ENCODE measurements at regions not wholly inside any gene's neighbourhood (a gene's known extent, or its start where the extent isn't known, plus 50 kb on each side); places are given as distances from the start of the nearest gene placed in this dataset.

DNA sequence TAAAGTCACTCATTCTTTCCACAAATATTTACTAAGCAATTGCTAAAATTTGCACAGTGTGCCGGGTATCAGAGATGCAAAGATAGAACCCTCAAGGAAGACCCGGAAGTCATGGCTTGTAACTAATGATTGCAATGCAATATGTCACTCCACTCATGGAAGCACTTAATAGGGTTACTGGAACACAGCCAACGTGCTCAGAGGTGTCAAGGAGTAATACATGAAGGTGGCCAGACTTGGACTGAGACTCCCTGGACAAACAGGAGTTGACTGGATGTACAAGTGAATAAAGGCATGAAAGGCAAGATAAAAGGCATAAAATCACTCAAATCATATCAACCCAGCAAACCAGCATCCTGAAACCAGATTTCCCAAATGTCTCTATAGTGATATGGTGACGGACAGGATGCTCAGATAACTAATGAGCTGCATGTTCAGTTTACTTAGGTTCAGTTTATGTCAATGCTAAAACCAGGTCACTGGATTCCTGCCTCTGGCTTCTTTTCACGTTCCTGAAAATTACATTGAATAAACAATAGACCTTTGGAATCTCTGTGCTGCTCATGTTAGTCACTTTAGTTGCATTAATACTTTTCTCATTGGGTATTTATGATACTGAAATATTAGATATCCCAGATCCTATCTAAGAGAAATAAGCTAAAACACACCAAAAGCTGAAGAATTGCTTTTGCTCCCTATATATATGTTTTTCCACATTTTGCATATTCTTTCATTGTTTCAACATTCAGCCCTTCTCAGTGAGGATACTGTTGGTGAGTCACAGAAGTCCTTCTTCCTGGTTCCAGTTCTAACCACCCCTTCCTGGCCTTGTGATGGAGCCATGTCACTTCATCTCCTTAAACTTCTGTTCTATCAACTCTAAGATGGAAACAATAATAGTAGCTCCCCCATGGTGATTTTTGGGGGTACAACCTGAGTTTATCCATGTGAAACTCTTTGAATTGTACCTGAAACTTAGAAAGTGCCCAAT lies 688.9 kb upstream of the ID2 start:
- Histone ChIP-seq H3K27me3 (ENCODE audit: insufficient read depth, low read length) (no peaks in the 10 kb centered on the region), H3K9me3 (ENCODE audit: insufficient read depth, low read depth, low read length) (no peaks in the 10 kb centered on the region), H3K9ac (ENCODE audit: low read depth, low read length) (no peak overlapping the region), H3K36me3 (ENCODE audit: insufficient read depth, low read depth, low read length) (no peaks in the 10 kb centered on the region), H3K27ac (ENCODE audit: low read length) (no peak overlapping the region), H3K4me1 (ENCODE audit: insufficient read depth, low read length) (no peaks in the 10 kb centered on the region), H3K4me3 (ENCODE audit: low read length) (no peak overlapping the region)

DNA sequence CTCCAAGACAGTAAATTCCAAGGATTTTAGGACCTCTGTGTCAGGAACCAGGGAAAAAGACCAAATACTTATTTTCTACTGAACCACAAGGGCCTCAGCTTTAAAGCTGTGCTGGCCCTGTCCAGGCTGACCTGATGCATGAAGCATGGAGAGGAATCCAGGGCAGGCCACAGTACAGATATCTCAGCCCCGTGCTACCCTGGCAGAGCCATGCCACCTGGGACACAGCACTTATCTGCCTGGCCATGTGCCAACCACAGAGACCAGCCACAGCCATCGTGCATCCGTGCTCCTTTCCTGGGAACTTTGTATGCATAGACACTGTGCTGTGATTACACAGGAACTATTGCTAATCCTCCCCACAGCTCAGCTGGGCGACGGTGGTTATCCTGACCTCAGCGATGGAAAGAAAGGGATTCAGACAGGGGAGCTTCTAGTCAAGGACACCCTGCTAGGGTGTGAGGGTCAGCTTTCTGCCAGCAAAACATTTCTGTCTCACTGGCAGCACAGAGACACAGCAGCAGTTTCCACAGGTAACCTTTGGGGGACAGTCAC lies 687.4 kb upstream of the ID2 start:
- Histone ChIP-seq H3K4me1 (ENCODE audit: insufficient read depth, low read length) (no peaks in the 10 kb centered on the region), H3K4me3 (ENCODE audit: low read length) (no peak overlapping the region), H3K36me3 (ENCODE audit: insufficient read depth, low read depth, low read length) (no peaks in the 10 kb centered on the region), H3K9me3 (ENCODE audit: insufficient read depth, low read depth, low read length) (no peaks in the 10 kb centered on the region), H3K27me3 (ENCODE audit: insufficient read depth, low read length) (no peaks in the 10 kb centered on the region), H3K9ac (ENCODE audit: low read depth, low read length) (no peak overlapping the region), H3K27ac (ENCODE audit: low read length) (no peak overlapping the region)

DNA sequence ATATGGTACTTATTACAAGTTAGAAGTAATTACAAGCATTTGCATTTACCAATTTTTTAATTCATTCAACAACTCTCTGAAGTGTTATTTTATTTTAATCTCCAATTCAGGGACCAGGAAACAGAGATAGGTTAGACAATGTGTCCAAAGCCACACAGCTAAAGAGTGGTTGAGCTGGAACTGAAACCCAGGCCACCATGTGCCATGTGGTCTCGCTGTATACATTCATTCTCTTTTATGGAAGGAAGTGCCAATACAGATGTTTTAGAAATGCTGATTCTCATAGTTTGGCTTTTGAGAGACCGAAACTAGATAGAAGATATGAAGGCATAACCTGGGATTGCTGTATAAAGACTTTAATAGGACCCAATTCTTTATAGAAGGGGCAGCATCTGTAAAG lies 684.6 kb upstream of the ID2 start:
- Histone ChIP-seq H3K4me3 (ENCODE audit: low read length) (no peak overlapping the region), H3K9me3 (ENCODE audit: insufficient read depth, low read depth, low read length) (no peaks in the 10 kb centered on the region), H3K27me3 (ENCODE audit: insufficient read depth, low read length) (no peaks in the 10 kb centered on the region), H3K4me1 (ENCODE audit: insufficient read depth, low read length) (no peaks in the 10 kb centered on the region), H3K9ac (ENCODE audit: low read depth, low read length) (no peak overlapping the region), H3K27ac (ENCODE audit: low read length) (no peak overlapping the region), H3K36me3 (ENCODE audit: insufficient read depth, low read depth, low read length) (no peaks in the 10 kb centered on the region)

DNA sequence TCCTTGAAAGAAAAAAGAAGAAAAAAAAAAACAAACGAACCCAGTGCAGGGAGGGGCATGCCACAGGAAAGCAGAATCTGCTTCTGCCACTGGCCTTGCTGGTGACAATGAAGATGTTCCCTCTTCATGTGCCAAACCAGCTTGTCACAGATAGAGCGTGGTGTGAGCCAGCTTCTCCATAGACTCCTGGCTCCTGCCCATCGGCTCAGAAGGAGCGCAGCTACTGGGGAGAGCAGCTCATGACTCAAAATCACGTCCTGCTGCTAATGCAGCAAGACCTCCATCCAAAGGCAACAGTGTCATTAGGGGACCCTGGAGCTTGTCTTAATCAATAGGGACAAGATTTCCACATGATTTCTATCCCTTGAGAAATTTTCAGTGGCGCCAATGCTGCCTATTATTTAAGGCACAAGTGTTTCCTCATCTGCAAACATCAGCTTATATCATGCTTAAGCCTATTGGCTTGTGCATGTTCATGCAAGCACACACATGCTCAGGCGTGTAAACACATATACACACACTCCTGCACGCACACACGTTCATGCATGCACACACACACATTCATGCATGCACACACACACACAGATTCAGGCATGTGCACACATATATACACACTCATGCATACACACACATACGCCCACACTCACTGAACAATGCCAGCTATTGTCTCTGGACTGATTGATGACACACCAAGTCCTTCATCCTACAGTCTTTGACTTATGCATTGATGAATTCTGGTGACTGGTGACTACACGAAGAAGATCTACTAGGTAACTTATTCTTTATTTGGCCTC lies 682.0 kb upstream of the ID2 start:
- Histone ChIP-seq H3K4me3 (ENCODE audit: low read length) (no peak overlapping the region), H3K9me3 (ENCODE audit: insufficient read depth, low read depth, low read length) (no peaks in the 10 kb centered on the region), H3K9ac (ENCODE audit: low read depth, low read length) (no peak overlapping the region), H3K27me3 (ENCODE audit: insufficient read depth, low read length) (no peaks in the 10 kb centered on the region), H3K4me1 (ENCODE audit: insufficient read depth, low read length) (no peaks in the 10 kb centered on the region), H3K36me3 (ENCODE audit: insufficient read depth, low read depth, low read length) (no peaks in the 10 kb centered on the region), H3K27ac (ENCODE audit: low read length) (no peak overlapping the region)

DNA sequence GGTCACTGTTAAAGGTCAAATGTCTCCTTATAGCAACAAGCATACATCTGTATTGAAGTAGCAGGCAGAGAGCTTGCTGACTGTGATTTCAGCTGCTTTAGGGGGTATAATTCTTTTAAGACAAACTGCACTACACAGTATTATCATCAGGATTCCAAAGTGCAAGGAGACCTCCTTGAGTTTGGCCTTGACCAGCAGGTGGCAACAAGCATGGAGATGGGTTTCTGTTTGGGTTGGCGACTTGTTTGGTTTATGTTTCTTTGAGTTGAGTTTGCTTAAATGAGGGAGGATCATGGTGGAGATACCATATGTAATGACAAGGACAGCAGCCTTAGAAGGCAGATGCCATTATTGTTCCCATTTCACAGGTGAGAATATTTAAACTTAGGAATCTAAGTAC lies 681.0 kb upstream of the ID2 start:
- Histone ChIP-seq H3K4me1 (ENCODE audit: insufficient read depth, low read length) (no peaks in the 10 kb centered on the region), H3K9ac (ENCODE audit: low read depth, low read length) (no peak overlapping the region), H3K9me3 (ENCODE audit: insufficient read depth, low read depth, low read length) (no peaks in the 10 kb centered on the region), H3K27ac (ENCODE audit: low read length) (no peak overlapping the region), H3K36me3 (ENCODE audit: insufficient read depth, low read depth, low read length) (no peaks in the 10 kb centered on the region), H3K4me3 (ENCODE audit: low read length) (no peak overlapping the region), H3K27me3 (ENCODE audit: insufficient read depth, low read length) (no peaks in the 10 kb centered on the region)

DNA sequence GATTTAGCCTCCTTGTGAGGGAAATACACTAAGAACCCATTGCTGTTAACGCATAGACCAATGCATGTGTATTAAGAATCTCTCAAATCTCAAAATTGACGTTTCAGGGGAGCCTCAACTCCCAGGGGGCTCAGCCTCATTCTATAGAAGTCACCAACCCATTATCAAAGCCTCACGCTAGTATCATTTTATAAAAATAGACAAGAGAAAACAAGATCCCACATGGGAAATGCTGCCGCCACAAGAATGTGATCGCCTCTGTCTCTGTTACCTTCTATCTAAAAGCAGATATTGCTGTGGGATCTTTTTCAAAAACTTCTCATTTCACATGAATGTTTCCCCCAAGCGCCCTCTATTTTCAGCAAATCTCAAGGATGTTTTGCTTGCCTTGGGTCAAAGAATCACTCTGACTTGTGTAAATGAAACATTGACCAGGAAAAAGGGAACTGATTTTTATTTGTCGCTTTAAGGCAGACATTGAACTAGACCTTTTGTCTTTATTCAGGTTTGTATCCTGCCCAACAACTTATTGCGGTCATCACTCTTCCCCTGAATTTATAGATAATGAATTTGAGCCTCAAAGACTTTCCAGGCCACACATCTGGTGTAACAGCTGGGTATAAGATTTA lies 679.0 kb upstream of the ID2 start:
- Histone ChIP-seq H3K4me1 (ENCODE audit: insufficient read depth, low read length) (no peaks in the 10 kb centered on the region), H3K27ac (ENCODE audit: low read length) (no peak overlapping the region), H3K27me3 (ENCODE audit: insufficient read depth, low read length) (no peaks in the 10 kb centered on the region), H3K36me3 (ENCODE audit: insufficient read depth, low read depth, low read length) (no peaks in the 10 kb centered on the region), H3K9me3 (ENCODE audit: insufficient read depth, low read depth, low read length) (no peaks in the 10 kb centered on the region), H3K9ac (ENCODE audit: low read depth, low read length) (no peak overlapping the region), H3K4me3 (ENCODE audit: low read length) (no peak overlapping the region)

DNA sequence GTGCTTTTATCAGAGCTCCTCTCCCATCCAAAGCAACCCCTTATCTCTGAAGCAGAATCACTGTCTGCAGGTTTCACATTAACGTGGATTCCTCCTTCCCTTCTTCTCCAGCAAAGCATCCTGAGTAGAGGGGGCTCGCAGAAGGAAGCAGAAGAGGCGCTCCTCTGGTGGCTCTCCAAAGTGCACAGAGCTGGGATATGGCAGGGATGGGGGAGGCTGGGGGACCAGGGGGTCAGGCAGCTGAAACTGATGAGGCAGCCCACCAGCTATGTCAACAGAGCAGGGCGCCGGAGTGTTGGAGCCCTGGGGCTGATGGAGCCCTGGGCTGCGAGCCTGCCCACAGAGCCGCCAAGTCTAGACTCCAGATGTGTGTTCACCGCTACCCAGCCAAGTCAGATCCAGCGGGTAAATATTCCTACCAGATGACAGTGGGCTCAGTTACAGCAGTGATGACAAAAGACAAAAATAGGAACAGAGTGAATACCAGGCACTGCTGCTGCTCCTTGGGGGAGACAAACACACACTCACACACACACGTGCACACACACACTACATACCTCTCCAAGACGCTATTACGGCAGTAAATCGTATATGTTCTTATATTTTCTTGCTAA lies 678.3 kb upstream of the ID2 start:
- Histone ChIP-seq H3K4me1 (ENCODE audit: insufficient read depth, low read length) (no peaks in the 10 kb centered on the region), H3K36me3 (ENCODE audit: insufficient read depth, low read depth, low read length) (no peaks in the 10 kb centered on the region), H3K9ac (ENCODE audit: low read depth, low read length) (no peak overlapping the region), H3K27me3 (ENCODE audit: insufficient read depth, low read length) (no peaks in the 10 kb centered on the region), H3K9me3 (ENCODE audit: insufficient read depth, low read depth, low read length) (no peaks in the 10 kb centered on the region), H3K4me3 (ENCODE audit: low read length) (no peak overlapping the region), H3K27ac (ENCODE audit: low read length) (no peak overlapping the region)

DNA sequence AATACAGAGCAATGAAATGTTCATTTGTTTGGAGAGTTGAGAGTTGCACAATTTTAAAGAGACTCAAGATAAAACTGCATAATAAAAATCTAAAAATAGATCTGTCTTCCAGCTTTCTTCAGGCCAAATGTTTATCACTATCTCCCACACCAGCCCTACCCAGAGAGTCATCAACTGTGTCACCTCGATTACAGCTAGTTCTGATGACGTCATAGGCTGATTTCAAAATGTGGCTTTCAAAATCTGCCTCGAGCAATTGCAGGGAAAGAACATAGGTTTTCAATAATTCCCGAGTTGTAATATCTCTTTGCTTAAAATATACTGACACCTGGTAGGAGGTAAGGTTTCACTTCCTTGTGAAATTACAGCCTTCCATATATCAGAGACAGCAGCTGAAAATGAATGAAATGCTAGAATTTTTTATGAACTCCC lies 677.6 kb upstream of the ID2 start:
- no peaks in the 10 kb centered on the region for H3K27me3 ChIP-seq (ENCODE audit: insufficient read depth, low read length)
- no peaks in the 10 kb centered on the region for H3K9me3 ChIP-seq (ENCODE audit: insufficient read depth, low read depth, low read length)
- no peak overlapping the region for H3K9ac ChIP-seq (ENCODE audit: low read depth, low read length)
- no peaks in the 10 kb centered on the region for H3K36me3 ChIP-seq (ENCODE audit: insufficient read depth, low read depth, low read length)
- no peak overlapping the region for H3K27ac ChIP-seq (ENCODE audit: low read length)
- H3K4me1 ChIP-seq (ENCODE audit: insufficient read depth, low read length), result no peaks in the 10 kb centered on the region
- H3K4me3 ChIP-seq (ENCODE audit: low read length), result no peak overlapping the region

DNA sequence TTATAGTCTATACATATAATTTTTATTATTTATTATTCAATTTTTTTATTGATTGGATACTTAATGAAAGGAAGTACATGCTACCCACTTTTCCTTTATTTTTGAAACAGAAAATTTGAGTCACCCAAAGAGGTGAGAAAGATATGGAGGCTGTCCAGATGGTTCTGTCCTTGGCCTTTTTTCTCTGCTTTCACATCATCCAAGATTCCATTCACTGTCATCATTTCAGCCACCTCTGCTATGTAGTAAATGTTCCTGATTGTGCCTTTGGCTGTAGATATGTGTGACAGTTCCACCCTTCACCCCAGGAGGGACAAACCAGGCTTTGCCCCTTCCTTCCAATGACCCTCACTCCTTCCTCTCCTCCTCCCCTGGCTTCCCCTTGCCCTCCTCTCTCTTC lies 675.7 kb upstream of the ID2 start:
- Histone ChIP-seq H3K27ac (ENCODE audit: low read length) (no peak overlapping the region), H3K9ac (ENCODE audit: low read depth, low read length) (no peak overlapping the region), H3K4me3 (ENCODE audit: low read length) (no peak overlapping the region), H3K36me3 (ENCODE audit: insufficient read depth, low read depth, low read length) (no peaks in the 10 kb centered on the region), H3K27me3 (ENCODE audit: insufficient read depth, low read length) (no peaks in the 10 kb centered on the region), H3K4me1 (ENCODE audit: insufficient read depth, low read length) (no peaks in the 10 kb centered on the region), H3K9me3 (ENCODE audit: insufficient read depth, low read depth, low read length) (no peaks in the 10 kb centered on the region)

DNA sequence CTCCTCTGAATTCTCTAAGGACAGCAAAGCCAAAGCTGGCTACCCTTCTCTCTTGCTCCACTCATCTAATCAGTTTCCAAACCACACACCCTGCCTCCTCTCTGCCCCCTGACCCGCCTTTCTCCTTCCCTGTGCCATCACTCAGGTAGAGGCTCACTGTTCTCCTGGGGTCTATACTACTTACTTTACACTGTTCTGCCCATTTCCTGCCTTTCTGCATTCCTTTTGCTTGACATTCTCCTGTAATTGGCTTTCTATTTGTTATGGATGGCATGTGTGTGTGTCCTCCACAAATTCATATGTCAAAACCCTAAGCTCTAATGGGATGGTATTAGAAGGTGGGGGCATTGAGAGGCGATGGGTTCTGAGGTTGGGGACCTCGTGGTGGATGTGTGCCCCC lies 675.2 kb upstream of the ID2 start:
- Histone ChIP-seq H3K4me1 (ENCODE audit: insufficient read depth, low read length) (no peaks in the 10 kb centered on the region), H3K4me3 (ENCODE audit: low read length) (no peak overlapping the region)

DNA sequence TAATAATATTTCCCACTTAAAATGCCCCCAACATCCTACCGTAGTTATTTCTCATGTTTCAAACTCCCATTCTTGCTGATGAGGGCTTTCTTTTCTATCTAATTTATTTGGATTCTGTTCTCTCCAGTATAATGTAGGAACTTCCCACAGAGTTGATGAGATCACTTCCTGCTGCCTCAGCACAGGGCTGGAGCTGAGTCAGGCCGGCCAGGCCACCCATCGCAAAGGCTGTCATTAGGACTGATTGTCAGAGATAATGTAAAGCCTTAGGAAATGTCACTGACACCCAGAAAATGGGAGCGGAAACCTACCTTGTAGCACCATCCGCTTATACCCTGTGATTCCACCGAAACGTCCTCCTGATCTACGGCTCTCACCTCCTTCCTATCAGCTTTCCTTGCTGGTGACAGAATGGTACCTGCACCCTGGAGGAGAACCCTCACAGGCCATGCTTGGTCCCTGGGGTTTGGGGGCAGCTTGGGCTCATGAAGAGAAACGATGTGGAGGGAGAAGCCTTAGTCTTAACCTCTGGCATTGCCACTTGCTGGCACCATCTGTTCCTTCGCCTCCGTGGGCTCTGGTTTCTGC lies 672.8 kb upstream of the ID2 start:
- no peak overlapping the region for H3K4me3 ChIP-seq (ENCODE audit: low read length)
- no peaks in the 10 kb centered on the region for H3K4me1 ChIP-seq (ENCODE audit: insufficient read depth, low read length)
- H3K9ac ChIP-seq (ENCODE audit: low read depth, low read length), result no peak overlapping the region
- no peaks in the 10 kb centered on the region for H3K36me3 ChIP-seq (ENCODE audit: insufficient read depth, low read depth, low read length)
- no peaks in the 10 kb centered on the region for H3K27me3 ChIP-seq (ENCODE audit: insufficient read depth, low read length)
- no peaks in the 10 kb centered on the region for H3K9me3 ChIP-seq (ENCODE audit: insufficient read depth, low read depth, low read length)
- no peak overlapping the region for H3K27ac ChIP-seq (ENCODE audit: low read length)

More for the DNA sequence above, 675.2 kb upstream of the ID2 start:
- H3K27me3 ChIP-seq (ENCODE audit: insufficient read depth, low read length), result no peaks in the 10 kb centered on the region
- H3K9me3 ChIP-seq (ENCODE audit: insufficient read depth, low read depth, low read length), result no peaks in the 10 kb centered on the region
- H3K9ac ChIP-seq (ENCODE audit: low read depth, low read length), result no peak overlapping the region
- H3K36me3 ChIP-seq (ENCODE audit: insufficient read depth, low read depth, low read length), result no peaks in the 10 kb centered on the region
- no peak overlapping the region for H3K27ac ChIP-seq (ENCODE audit: low read length)
